ENCODE measurements at regions not wholly inside any gene's neighbourhood (a gene's known extent, or its start where the extent isn't known, plus 50 kb on each side); places are given as distances from the start of the nearest gene placed in this dataset.
"Not testable (repeated sequence)": the region's sequence is repeated elsewhere in the genome, so short reads cannot be mapped to it uniquely, and the experiment has no call there.

DNA sequence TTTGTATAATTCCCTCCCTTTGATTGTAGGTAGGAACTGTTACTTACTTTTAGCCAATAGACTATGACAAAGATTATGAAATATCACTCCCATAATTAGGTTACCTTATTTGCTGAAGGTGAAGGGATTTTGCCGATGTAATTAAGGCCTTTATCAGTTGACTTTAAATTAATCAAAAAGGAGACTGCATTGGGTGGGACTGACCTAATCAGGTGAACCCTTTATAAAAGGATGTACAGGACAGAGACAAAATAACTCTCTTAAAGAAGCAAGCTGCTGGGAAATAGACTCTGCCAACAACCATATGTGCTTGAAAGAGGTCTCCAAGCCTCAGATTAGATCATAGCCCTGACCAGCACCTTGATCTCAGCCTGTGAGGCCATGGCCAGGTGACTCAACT lies 167.6 kb downstream of the SOX3 start:
- no peak for DNase-seq

DNA sequence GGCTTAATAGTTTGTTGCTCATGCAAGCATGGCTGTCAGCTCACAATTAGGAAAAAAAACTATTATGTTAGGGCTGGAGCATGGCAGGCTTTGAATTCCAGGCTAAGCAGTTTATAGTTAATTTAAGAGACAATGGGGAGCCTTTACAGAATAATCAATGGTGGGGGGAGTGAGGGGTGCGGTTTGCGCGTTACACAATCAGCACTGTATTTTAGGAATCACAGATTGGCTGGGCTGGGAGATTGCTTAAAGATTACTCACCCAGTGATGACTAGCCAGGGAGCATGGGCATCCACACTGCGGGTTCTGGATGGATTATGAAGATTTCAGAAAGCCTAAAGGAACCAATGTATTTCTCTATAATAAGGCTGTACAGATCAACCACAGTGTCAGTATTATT lies 186.6 kb downstream of the SOX3 start:
- DNase-seq, result no peak

DNA sequence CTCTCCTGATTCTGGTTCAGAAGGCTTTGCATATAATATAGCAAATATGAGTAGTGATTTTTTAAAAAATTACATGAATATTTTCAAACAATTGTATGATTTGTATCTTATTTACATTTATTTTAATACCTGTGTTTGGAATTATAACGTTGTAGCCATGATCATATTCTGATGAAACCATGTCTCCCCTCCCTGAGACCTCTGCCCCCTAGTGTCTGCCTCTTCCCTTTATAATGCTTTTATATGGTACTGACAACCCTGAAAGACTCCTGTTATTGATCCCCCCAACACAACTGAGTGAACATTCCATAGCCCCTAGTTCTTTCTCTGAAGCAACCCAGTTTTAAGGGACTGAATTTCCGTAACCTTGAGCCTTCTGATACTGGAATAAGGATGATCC lies 187.4 kb downstream of the SOX3 start:
- no peak for DNase-seq

DNA sequence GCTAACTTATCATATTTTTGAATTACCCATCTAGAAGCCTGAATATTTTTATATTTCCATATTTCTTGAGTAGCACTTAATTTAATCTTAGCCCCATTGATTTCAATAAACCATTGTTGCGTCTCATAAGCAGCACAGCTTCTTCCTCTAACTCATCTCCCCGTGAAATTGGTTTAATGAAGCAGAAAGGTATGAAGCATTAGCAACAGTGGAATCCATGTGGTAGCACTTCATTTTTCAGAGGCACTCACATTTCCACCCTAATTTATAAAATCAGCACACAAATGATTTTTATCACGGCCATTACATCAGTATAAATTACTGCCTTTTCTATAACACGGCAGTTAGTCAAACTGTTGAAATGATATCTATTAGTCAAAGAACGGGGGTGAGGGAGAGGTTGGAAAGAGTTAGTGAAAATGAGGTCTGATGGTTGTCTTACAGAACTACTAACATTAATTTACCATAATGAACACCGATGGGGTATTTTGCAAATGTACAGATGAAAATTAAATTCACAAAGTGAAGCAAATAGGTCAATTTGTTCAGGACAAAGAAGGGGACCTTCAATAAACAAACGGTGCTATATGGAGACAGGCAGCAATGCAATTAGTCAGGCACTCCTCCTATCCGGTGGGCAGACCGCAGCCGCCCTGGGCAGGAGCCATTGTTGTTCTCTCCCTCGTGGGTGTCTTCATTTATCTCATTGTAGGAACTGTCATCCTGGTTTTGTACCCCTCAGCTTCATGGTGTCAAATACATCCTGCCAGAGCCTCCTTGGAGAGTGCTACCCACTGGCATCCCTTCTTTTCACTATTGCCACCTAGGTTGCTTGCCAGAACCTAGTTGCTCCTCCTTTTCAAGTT lies 205.7 kb downstream of the SOX3 start:
- DNase-seq, result no peak

DNA sequence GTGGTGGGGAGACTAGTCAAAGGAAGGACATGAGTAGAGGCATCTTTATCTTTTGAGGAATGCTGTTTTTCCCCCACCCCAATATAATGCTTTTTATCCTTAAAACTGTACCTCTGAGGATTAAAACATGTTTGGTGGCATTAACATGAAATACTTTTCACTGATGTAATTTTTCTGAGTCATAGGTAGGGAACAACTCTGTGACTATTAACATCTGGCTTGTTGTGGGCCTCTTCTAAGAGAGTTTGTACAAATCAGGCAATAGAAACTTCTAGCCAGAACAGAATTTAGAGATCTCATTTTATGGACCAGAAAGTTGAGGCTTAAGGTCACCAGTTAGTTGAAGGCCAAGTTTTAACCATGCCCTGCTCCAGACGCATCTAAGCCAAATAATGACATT lies 207.6 kb downstream of the SOX3 start:
- DNase-seq, result no peak

DNA sequence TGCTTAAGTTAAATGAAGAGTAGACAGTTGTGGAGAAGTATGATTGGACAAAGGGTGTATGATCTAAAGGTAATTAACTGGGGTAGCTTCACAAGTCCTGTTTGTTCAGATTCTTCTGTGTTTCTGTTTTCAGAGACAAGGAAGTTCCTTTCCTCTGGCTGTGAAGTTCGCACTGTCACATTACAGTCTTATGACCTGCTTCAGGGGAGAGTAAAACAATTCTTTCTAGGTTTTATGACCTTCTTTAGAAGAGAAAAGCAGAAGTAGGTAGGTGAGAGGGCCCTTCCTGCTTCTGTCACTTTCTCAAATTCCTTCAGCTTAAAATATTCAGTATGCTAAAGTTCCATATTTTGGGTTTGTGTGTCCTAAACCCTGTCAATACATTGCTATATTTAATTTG lies 211.9 kb downstream of the SOX3 start:
- no peak for DNase-seq

DNA sequence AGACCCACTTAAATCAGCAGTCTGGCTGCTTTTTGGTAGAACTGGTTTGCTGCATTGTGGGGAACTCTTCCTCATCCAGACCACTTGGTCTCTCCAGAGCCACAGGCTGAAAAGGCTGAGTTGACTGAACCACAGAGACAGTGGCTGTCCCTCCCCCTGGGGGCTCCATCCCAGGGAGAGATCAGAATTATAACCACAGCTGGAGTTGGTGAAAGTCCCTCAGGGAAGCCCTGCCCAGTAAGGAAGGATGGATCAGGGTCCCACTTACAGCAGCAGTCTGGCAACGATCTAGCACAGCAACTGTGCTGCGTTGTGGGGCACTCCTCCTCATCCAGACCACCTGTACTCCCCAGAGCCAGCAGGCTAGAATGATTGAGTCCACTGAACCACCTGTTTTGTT lies 212.7 kb downstream of the SOX3 start:
- DNase-seq, result no peak

DNA sequence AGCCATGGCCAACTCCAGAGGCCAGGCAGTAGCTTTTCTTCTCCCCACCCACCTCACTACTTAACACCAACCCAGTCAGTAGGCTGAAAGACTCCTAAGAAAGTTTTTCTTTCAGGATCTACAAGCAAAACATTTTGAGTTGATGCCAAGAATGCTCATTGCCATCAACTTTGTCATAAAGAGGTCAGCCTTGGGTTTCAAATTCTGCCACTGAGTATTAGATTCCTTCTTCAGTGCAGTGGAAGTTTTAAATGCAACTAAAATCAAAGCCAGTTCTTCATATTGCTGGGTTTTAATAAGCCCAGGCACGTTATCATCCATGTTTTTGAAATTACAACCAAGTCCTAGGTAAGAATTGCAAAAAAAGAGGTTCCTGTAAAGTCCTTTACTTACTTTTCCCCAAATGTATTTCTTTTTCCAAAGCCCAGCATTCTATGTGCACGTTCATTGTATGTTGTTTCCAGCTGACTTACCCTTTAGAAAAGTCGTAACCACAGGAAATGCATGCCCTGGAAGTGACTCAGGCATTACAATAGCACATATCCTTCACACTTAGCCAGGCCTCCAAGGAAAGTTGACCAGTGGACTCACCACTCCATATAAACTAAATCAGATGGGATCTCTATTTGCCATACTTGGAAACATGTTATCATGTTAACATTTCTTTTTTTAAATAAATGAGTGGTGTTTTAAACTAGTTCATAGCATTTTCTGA lies 229.9 kb downstream of the SOX3 start:
- DNase-seq, result no peak

DNA sequence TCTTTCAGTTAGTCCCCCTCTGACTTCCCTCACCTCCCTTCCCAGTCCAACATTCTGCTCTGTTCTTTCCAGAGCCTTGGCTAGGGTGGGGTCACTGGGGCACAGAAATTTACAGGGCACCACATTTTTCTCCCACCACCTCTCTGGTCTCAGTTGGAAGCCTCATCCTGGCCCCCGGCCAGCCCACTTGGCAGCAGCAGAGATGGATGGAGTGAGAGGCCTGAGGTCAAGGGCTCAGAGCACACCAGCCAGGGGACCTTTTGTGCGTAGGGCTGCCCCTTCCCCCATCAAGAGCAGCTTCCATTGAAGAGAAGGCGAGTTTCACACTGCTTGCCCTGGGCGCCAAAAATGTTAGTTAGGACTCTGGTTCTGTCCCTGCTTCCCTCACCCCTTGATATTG lies 230.9 kb downstream of the SOX3 start:
- no peak for DNase-seq

DNA sequence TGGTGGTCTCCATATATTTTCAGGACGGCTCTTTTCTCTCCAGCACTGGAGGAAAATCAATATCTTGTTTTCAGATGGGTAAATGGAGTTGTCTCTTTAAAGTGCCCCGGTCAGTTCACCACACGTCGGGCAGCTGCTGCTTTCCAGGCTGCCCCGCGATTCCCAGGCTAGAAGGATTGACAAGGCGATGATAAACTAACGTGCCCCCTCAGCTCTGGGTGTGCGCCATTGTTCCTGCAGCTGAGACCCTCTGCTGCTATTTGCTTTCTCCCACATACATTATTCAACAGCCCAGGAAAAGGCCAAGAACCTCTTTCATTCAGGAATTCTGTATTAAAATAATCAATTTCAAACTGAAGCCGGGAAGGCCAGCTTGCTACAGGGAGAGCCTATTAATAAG lies 254.5 kb downstream of the SOX3 start:
- DNase-seq, result no peak

DNA sequence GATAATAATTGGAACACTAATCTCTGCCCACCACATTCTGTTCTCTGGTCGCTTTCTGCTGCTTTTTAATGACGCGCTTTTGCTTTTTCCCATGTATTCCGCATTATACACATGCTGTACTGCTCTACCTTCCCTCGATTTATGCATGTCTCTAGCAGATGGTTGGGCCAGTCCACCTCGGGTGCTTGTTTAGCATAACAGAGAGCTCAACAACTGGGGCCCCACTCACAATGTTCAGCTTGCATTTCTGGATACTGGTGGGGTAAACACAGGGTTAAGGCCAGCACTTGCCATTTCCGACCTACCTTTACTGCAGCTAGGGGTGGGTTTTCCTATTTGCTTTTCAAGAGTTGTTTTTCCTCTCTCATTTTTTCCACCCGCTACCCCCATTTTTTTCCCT lies 255.8 kb downstream of the SOX3 start:
- no peak for DNase-seq

DNA sequence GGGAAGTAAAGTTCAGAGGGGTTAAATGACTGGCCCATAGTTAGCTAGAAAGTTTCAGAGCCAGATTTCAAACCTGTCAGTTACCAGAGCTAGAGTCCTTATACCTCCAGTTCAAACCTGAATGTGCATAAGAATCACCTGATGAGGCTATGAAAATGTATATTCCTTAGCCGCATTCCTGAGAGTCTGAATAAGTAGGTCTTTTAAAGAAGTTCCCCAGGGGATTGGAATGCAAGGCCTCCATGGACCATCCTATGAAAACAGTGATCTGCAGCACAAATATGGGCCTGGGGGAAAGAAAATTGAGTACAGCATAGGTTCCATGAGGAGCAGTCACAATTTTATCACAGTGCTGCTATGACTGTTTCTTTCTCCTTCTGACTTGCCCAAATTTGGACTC lies 263.9 kb upstream of the CXorf66 start:
- no peak for DNase-seq

DNA sequence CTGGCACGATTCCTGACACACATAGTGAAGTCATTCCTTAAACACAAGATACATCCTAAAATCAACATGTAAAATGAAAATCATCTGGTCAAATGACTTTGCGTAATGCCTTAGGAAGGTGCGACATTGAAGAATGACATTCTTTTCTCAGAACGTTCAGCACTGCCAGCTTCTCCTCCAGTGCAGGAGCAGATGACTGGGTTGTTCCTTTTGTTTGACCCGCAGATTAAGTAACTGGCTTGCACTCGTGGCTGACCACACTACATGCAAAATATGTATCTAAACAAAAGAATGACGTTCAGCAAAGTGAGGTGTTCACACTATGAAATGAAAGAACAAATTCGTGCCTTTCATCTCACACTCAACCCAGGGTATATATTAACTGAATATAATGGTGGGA lies 260.7 kb upstream of the CXorf66 start:
- DNase-seq, result not testable (repeated sequence)

DNA sequence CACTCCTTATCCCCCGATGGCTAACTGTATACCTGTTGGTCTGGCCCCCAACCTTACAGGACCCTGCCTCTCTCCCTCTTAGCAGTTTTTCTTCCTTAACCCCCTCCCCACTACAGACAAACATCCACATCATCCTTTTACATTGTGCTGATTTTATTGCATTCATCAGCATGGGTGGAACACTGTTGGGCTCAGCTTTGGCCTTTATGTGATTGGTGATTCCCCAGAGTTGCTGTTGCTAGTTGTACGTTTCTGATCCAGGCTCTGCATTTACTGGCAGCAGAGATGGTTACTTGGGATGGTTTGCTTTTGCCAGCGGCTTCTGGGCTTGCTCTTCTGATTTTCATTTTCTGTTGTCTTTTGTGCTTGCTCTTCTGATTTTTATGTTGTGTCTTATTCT lies 250.6 kb upstream of the CXorf66 start:
- DNase-seq, result not testable (repeated sequence)

DNA sequence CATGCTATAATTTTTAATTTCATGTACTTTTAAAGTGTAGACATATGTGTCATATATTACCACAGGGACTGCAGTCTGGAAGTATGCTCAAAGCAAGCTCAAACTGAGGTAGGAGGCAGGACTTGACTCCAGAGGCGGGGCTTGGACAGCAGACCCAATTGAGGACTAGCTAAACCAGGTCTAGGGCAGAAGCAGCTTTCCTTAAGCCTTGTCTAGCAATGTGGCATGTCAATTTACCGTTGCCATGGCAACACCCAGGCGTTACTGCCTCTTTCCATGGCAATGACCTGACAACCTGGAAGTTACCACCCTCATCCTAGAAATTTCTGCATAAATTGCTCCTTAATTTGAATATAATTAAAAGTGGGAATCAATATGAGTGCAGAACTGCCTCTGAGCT lies 249.2 kb upstream of the CXorf66 start:
- DNase-seq, result not testable (repeated sequence)

DNA sequence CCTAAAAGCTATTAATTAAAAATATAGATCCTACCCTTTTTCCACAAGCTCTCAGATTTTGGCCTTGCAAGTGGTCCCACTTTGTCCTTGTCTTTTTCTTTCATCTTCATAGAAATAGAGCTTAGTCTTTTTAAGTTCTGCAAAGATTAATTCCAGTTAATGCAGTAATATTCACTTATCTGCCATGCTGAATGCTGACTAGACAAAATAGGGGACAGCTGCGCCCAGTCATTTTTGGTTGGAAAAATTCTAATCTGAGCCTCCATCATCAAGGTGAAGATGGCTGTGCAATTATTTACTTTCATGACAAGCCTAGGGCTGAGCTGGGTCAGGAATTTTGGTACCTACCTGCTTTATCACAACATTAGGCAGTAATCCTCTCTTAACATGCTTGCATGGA lies 241.3 kb upstream of the CXorf66 start:
- DNase-seq, result no peak

DNA sequence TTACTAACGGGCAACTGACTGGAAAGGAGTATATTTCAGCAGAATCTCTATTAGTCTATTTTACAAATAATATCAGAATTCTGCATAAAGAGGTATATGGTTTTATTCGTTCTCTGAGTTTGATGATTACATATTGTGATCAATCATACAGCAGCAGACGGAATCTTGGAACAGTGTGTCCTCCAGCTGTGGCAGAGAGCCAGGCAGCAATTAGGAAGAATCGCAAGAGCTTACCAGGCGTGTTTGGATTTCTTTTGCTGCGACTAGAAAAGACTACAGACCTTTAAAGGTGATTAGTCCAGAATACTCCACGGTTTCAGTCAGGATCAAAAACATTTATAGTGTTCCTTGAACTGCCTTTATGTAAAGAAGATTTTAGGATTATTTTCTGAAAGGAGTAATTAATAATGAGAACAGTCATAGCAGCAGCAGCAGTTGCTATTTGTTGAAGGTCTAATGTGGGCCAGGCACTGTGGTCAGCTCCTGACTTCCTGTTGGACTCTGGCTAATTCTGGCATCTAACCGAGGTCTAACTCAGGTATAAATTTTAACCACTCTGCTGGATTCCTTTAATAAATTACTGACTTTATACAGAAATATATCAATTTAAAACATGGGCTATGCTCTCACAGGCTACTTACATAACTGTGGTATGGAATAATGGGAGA lies 225.3 kb upstream of the CXorf66 start:
- DNase-seq, result no peak

DNA sequence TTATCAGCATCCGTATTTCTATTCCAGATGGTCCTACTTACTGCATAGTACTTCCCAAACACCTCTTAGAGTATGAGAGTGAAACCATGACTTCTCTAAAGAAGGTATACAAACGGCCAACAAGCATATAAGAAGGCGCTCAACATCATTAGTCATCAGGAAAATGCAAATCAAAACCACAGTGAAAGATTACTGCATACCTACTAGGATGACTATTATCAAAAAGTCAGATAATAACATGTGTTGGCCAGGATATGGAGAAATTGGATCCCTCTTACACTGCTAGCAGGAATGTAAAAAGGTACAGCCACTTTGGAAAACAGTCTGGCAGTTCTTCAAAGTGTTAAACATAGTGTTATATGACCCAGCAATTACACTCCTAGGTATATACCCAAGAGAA lies 215.3 kb upstream of the CXorf66 start:
- no peak for DNase-seq

DNA sequence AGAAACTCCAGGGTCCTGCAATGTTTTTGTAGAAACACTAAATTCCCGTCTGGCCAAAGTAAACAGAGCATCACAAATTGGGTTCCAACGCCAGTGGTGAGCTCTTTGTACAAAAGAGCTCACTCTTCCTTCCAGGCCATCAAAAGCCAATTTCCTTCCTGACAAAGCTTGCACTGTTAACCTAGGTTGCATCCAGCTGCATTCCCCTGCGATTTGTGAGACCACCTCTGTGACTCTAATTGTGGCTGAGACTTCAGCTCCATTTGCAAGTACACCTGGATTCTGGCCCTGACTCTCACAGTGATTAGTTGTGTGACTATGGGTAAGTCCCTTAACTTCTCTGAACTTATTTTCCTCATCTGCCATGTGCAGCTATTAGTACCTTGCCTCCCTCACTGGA lies 212.5 kb upstream of the CXorf66 start:
- DNase-seq, result no peak

DNA sequence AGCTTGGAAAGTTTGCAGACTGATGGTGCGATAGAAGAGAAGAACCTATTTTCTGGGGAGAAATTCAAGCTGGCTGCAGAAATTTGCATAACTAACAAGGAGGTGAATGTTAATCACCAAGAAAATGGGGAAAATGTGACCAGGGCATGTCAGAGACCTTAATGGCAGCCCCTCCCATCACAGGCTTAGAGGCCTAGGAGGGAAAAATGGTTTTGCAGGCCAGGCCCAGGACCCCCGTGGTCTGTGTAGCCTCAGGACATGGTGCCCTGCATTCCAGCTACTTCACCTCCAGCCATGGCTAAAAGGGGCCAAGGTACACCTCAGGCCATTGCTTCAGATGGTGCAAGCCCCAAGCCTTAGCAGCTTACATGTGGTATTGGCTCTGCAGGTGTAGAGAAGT lies 207.1 kb upstream of the CXorf66 start:
- DNase-seq, result no peak

DNA sequence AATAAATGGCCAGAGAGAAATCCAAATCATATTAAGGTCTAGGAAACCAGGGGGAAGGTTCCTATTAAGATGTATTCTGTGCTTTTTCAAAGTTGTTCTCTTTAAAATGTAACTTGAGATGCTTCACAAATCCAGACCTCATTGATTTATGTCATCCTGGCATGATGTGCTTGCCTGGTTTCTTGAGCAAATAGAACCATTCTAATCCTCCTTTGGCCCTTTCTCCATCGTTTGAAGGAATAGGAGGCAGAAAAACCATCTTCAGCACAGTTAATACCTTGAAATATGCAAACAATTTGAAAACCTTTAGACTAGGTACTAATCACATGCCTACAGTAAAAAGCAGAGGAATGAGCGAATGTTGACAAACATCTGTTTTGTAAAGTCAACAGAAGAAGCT lies 202.2 kb upstream of the CXorf66 start:
- DNase-seq, result no peak

DNA sequence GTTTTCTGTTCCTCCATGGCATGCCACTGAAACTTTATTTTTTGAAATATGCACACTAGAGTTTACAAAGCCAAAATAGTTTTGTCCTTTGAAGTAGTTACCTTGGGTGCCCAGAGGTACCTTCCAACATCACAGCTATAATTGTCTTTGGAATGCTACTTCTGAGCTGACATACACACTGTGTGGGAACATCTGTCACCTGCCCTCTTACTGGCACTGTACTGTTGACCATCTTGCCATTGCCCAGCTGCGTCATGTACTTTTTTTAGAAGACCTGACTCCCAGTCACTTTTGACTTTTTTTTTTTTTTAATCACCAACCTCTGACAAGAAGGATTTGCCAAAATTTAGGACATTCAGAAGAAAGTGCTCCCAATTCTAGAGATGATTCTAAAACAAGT lies 200.5 kb upstream of the CXorf66 start:
- DNase-seq, result no peak

DNA sequence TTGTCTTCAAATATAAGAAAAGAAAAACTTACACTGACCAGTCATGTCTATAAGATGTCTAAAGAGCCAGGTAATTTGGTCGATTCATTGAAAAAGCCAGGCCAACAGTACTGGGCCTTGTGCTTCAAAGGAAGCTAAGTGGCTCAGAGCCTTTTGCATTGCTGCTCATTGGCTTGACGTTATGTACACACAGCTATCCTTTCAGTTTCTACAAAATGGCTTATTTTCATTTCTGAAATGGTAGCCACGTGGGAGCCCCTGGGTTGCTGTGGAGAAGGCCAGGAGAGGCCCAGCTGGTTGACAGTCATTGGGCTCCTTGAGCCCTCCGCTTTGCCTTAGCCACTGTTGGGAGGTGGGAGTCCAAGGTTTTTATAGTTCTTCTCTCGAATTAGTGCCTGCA lies 199.1 kb upstream of the CXorf66 start:
- no peak for DNase-seq

All from stimulated activated CD4-positive, alpha-beta T cell treated with anti-CD3 and anti-CD28 coated beads, Interleukin-4, amount 100 ng/mL, for 24 hours (primary cell).